Left ventricle myocardium inferior (tissue), 1 donor: ENCODE measurements at regions not wholly inside any gene's neighbourhood (a gene's known extent, or its start where the extent isn't known, plus 50 kb on each side); places are given as distances from the start of the nearest gene placed in this dataset.
"Not testable (repeated sequence)": the region's sequence is repeated elsewhere in the genome, so short reads cannot be mapped to it uniquely, and the experiment has no call there.

Experiments
- DNase-seq: peaks from one replicate; pipeline ENCODE4 v3.0.0-alpha.2; 2020
- H3K27ac ChIP-seq: fragments of 200-600 bp; replicated peaks from 2 replicates; pipeline ENCODE4 v1.8.0; 2021
- H3K27me3 ChIP-seq: fragments of 200-600 bp; 2 replicates; pipeline ENCODE4 v1.8.0; 2021; ENCODE audit warnings: low read depth
- H3K36me3 ChIP-seq: fragments of 200-600 bp; 2 replicates; pipeline ENCODE4 v1.8.0; 2021
- H3K4me1 ChIP-seq: fragments of 200-600 bp; 2 replicates; pipeline ENCODE4 v1.8.0; 2021
- H3K4me3 ChIP-seq: fragments of 200-600 bp; 2 replicates; pipeline ENCODE4 v1.8.0; 2021; ENCODE audit warnings: mild to moderate bottlenecking, moderate library complexity
- H3K9me3 ChIP-seq: fragments of 200-600 bp; replicated peaks from 2 replicates; pipeline ENCODE4 v1.8.0; 2021
- CTCF ChIP-seq: fragments of 200-600 bp; IDR thresholded peaks from 2 replicates; pipeline ENCODE4 v1.8.0; 2021; ENCODE audit warnings: antibody characterized with exemption, mild to moderate bottlenecking, borderline replicate concordance
- intact Hi-C: fragments of 100-400 bp; cut with micrococcal nuclease; formaldehyde crosslinking; loops from one replicate; pipeline ENCODE4 v1.11.0; 2022
- donor health status: DM: no; HTN: yes; CAD: no; lungs with severe emphysema.

GRCh38 chr17:20843799-20844553, 198.8 kb downstream of the USP22 start:
- Histone ChIP-seq H3K27me3 (peaks cover 78% of the 10 kb centered on the region), H3K4me3 (peak overlapping the region; percentile 23)
- DNase-seq, H3K4me1 ChIP-seq, H3K27ac ChIP-seq, H3K9me3 ChIP-seq, H3K36me3 ChIP-seq, intact Hi-C loops: not testable (repeated sequence)

- H3K36me3 ChIP-seq, DNase-seq, H3K27ac ChIP-seq, intact Hi-C loops, H3K9me3 ChIP-seq, H3K4me3 ChIP-seq: not testable (repeated sequence)
- Histone ChIP-seq H3K4me1 (peaks cover 16% of the 10 kb centered on the region), H3K27me3 (peaks cover 28% of the 10 kb centered on the region)
- peak; percentile 52 for TF ChIP-seq CTCF
Measured at GRCh38 chr17:20848869-20849443, 193.9 kb downstream of the USP22 start.

- H3K36me3 ChIP-seq, intact Hi-C loops, H3K27me3 ChIP-seq, H3K9me3 ChIP-seq, DNase-seq, H3K27ac ChIP-seq: not testable (repeated sequence)
- peaks cover 13% of the 10 kb centered on the region for H3K4me1 ChIP-seq
- peak overlapping the region; percentile 52 for H3K4me3 ChIP-seq
Measured at GRCh38 chr17:20851591-20852238, 191.1 kb downstream of the USP22 start.

- H3K9me3 ChIP-seq: no peaks in the 10 kb centered on the region
- peaks cover 13% of the 10 kb centered on the region for H3K4me1 ChIP-seq
- intact Hi-C loops: no loop called here
- no peak for TF ChIP-seq CTCF
- H3K4me3 ChIP-seq: peak overlapping the region; percentile 52
- DNase-seq: peak; percentile 31
- no peak overlapping the region for H3K27ac ChIP-seq
- no peaks in the 10 kb centered on the region for H3K36me3 ChIP-seq
- H3K27me3 ChIP-seq: peaks cover 5% of the 10 kb centered on the region
Measured at GRCh38 chr17:20852239-20852989, 190.4 kb downstream of the USP22 start.

GRCh38 chr17:20852990-20853370, 189.8 kb downstream of the USP22 start:
- DNase-seq: no peak
- Histone ChIP-seq H3K4me3 (peak overlapping the region; percentile 52), H3K27ac (no peak overlapping the region), H3K4me1 (peaks cover 13% of the 10 kb centered on the region), H3K36me3 (no peaks in the 10 kb centered on the region), H3K27me3 (peaks cover 6% of the 10 kb centered on the region), H3K9me3 (no peaks in the 10 kb centered on the region)
- TF ChIP-seq CTCF: no peak
- intact Hi-C loops: no loop called here

GRCh38 chr17:20855910-20856470, 186.8 kb downstream of the USP22 start:
- peaks cover 13% of the 10 kb centered on the region for H3K4me1 ChIP-seq
- H3K9me3 ChIP-seq, intact Hi-C loops, H3K36me3 ChIP-seq, H3K4me3 ChIP-seq, H3K27ac ChIP-seq, H3K27me3 ChIP-seq, DNase-seq: not testable (repeated sequence)

- DNase-seq, H3K27ac ChIP-seq, H3K36me3 ChIP-seq, H3K4me3 ChIP-seq, intact Hi-C loops, H3K4me1 ChIP-seq, H3K9me3 ChIP-seq: not testable (repeated sequence)
- peaks cover 24% of the 10 kb centered on the region for H3K27me3 ChIP-seq
Measured at GRCh38 chr17:20866444-20867209, 176.2 kb downstream of the USP22 start.

GRCh38 chr17:20867436-20867937, 175.3 kb downstream of the USP22 start:
- intact Hi-C loops, H3K4me1 ChIP-seq, DNase-seq, H3K9me3 ChIP-seq, H3K36me3 ChIP-seq, H3K4me3 ChIP-seq, H3K27ac ChIP-seq: not testable (repeated sequence)
- H3K27me3 ChIP-seq: peaks cover 24% of the 10 kb centered on the region

GRCh38 chr17:20867938-20868661, 174.7 kb downstream of the USP22 start:
- H3K27ac ChIP-seq, DNase-seq, H3K36me3 ChIP-seq, H3K9me3 ChIP-seq, H3K4me3 ChIP-seq, intact Hi-C loops, H3K4me1 ChIP-seq: not testable (repeated sequence)
- H3K27me3 ChIP-seq: peaks cover 24% of the 10 kb centered on the region
